C1 segment of cervical spinal cord (tissue), 14 donors: ENCODE measurements at regions not wholly inside any gene's neighbourhood (a gene's known extent, or its start where the extent isn't known, plus 50 kb on each side); places are given as distances from the start of the nearest gene placed in this dataset.
"Not testable (repeated sequence)": the region's sequence is repeated elsewhere in the genome, so short reads cannot be mapped to it uniquely, and the experiment has no call there.

ENCODE experiments used
- DNase-seq, 14 donors: peaks; one replicate each; lab custom pipeline; 2025; lab: John Stamatoyannopoulos, UW

DNA sequence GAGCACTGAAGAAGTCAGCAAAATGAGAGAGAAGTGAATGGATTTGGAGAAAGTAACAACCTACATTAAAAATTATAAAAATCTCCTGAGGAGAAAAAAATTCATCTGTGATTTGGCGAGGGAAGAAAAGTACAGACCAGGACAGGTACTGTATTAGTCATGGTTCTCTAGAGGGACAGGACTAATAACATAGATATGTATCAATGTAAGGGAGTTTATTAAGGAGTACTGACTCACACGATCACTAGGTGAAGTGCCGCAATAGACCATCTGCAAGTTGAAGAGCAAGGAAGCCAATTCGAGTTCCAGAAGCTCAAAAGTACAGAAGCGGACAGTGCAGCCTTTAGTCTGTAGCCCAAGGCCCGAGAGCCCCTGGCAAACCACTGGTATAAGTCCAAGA lies 1004.4 kb upstream of the ALCAM start:
- DNase-seq = no peak

DNA sequence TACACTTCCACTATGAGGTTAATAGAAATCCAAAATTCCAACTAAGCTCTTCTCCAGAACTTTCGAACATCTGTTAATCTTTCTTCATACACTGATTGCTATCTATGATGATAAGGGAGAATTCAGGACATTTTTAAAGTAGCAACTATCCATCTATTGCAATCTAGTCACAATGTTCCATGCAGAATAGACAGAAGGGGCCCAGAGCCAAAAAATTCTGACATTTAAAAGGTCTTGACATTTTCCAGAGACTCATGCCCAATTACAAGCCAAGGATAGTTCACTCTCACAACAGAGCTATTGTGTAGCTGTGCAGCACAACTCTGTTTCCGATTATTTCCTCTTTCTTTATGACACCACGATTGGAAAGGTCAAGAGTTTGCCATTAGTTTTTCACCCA lies 999.7 kb upstream of the ALCAM start:
- no peak for DNase-seq

DNA sequence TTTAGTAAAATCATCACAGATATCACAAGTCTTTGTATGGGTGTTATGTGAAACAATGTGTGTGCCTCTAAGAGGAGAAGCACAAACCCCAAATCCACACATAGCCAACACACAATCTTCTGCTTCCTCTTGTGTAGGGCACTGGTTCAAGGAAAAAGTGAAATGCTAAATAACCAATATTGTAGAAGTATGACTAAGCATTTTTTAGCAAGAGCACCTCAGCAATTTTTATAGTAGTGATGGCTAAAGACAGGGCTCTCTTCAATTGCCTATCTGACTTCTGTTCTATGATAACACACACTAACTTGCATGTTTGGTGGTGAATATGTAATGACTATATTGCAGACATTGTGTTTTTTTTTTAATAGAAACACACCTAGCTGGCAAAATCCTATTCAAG lies 997.9 kb upstream of the ALCAM start:
- no peak for DNase-seq

DNA sequence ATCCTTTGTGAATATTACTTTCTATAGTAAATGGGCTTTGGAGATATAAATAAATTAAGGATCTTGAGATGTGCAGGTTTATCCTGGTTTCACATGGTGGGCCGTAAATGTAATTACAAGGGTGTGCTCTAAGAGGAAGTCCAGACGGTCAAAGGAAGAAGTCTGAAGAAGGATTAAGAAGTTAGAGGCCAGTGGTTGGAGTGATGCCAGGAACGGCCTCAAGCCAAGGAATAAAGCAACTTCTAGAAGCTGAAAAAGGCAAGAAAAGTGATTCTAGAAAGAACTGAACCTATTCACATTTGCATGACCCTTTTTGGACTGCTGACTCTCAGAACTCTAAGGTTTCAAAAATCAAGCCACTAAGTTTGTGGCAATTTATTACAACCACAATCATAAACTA lies 981.3 kb upstream of the ALCAM start:
- DNase-seq = peak in 2 of 14 donors; percentile 2 to 18

DNA sequence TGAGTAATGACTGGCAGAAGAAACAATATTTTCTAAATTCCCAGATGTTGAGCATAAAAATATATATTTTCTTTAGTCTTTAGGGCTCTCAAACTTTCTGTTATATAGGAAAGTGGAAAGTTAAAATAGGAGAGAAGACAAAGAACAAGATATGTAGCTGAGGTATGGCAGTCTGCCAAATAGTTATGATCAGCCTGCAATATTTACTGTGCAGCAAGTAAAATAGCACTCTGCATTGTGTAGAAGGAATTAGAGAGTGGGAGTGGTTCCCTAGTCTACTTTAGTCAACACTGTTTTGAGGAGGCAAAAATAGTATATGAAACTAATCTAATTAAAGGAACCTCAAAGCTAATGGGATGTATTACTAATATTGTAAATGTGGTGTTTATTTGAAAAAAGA lies 978.1 kb upstream of the ALCAM start:
- DNase-seq = no peak

DNA sequence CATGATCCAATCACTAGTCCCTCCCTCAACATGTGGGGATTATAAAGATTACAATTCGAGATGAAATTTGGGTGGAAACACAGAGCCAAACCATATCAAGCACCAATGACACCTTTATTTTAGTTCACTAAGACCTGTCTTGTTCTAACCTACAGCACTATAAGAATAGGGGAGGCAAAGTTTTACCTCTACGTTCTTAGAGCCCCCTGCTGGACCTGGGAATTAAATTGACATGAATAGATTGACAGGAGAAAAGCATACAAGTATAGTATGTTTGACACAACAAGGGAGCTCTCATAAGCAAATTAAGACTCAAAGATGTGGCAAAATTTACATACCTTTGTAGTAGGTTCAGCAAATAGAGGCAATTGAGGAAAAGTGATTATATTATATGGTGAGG lies 974.4 kb upstream of the ALCAM start:
- DNase-seq = no peak

DNA sequence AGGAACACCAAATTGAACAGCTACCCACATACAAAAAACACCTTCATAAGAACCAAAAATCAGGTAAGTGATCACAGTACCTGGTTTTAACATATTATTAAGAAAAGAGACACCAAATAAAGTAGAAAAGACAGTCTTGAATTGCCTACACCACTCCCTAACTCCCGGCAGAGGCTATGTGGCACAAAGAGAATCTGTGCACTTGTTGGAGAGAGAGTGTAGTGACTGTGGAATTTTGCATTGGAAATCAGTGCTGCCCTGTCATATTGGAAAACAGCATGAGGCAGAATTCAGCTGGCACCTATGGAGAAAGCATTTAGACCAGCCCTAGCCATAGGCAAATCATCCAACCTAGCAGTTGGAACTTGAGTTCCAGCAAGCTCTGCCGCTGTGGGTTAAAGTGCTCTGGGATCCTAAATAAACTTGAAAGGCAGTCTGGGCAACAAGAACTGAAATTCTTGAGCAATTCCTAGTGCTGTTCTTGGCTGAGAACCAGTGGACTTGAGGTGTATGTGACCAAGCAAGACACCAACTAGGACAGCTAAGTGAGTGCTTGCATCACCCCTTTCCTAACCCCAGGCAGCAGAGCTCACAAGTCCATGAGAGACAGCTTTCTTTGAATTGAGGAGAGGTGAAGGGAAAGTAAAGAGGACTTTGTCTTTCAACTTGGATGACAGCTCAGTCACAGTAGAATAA lies 969.6 kb upstream of the ALCAM start:
- peak in 2 of 14 donors; percentile 2 to 6 for DNase-seq

DNA sequence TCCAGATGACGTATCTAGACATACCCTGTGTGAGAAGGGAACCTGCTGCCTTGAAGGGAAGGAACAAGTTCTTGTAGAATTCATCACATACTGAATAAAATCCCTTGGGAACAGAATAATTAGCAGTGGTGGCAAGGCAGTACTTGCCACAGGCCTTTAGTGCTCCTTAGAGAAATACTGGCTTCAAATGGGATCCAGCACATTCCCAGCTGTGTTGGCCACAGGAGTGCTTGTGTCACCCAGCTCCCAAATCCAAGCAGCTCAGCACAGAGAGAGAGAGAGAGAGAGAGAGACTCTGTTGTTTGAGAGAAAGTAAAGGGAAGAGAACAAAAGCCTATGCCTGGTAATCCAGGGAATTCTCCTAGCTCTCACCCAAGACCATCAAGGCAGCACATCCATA lies 969.0 kb upstream of the ALCAM start:
- no peak for DNase-seq

DNA sequence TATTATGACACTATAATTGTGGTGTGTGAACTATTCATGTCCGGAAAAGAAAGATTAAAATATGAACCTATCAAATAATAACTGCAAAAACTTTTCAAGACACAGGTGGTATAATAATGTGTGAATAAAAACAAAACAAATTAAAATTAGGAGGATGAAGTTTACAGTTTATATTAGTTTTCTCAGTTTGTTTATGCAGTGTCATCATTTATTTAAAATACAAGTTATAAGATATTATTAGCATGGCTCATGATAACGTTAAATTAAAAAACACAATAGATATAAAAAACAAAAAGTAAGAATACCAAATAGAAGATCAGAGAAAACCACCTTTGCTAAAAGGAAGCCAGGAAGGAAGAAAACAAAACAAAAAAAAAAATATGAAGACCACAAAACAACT lies 963.8 kb upstream of the ALCAM start:
- DNase-seq = no peak

DNA sequence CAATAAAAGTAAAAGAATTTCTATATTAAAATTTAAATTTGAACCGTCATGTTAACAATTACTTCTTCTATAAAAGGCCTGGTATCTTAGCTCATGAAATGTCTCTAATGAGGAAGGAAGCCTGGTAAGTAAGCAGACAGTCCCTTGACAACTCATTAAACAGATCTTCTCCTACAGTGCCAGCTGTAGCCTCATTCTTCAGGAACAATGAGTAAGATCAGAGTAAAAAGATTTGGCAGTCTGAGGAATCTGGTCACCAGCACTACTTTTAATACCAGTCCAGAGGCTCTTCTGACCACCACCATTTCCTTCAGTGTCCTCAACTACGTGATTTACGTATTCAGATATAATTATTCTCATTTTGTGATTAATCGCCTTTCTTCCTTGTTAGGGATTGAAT lies 955.0 kb upstream of the ALCAM start:
- no peak for DNase-seq

DNA sequence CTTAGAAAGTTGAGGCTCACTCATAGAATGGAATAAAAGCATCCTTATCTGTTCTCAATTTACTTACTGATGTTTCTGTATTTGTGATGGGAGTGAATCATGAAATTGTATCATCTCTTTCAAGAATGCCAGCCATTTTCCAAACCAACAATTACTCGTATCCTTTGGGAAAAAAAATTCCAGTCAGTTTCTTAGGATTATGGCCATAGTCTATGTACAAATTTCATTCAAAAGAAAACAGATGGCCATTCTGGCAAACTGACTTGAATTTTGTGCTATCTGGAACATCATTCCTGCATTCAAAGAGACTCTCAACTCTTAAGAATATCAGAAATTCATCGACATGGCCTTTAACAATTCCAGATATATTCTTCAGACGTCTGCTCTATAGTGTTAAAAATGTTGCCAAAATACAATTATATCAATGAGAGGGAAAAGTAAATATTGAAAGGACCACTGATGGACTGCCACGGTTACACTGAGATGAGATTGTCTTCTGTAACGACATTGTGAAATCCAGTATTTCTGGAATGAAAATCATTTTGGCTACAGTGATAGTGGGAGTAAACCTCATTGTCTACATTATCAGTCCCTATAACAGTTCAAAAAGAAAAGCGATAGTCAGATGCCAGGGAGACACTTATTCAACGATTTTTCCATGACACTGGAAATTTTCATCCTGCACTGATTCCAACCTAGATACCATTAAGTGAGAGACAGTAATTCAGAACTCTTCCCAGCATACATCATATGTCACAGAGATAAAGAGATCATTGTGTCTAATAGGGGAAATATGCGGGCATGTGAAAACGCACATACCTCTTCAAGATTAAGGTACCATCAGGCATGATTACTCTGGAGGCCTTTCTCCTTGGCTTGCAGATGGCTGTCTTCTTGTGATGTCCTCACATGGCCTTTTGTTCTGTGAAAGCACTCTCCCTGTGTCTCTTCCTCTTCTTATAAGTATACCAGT lies 953.8 kb upstream of the ALCAM start:
- DNase-seq = no peak

DNA sequence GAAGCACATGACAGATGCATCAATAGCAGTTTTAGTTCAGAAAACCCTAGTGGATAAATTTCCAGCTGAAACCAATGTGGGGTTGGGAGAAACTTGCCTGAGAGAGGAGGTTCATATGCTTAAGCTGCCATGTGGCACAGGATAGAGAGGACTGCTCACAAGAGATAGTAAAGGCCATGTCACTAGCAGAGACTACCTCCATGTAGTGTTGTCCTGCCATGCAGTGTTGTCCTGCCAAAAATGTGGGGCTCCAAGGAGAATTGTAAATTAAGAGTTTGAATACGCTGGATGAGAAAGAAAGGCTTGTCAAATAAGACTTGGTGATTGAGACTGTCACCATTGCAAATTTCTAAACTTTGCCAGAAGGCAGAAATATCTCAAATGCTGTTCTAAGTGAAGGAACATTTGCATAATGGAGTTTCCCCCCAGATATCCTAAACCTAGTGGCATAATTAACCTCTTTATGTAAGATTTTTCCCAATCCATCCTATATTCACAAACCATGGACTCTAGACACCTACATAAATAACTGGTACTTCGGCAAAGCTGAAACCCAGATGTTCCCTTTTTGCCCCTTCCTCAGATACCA lies 938.3 kb upstream of the ALCAM start:
- DNase-seq = no peak

DNA sequence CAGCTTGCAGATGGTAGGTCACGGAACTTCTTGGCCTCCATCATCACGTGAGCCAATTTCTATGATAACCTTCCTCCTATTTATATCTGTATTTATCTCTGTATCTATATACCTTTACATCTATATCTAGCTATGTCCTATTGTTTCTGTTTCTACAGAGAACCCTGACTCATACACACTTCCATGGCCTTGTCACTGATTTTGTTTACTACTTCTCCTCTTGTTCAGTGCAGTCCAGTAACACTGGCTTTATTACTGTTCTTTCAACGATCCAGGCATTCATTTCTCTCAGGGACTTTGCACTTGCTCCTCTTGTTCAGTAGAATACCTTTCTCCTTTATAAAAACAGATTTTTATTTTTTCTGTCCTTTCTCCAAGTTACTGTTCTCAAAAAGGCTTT lies 937.0 kb upstream of the ALCAM start:
- DNase-seq = no peak

DNA sequence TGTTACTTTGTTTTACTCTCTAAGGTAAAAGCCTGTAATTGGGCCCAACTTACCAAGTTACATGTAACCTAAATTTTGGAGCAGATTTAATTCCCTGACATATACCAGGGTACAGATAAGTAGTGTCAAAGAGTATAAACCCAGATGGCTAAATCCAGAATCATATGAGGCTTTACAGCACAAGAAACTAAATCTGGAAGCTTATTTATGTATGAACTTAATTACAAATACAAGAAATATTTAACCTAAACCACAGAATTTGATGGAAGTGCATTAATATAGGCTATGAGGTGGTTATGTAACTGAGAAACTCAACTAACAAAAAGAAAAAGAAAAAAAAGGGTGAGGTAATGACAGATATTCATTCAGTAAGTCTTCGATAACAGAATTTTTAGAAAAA lies 930.2 kb upstream of the ALCAM start:
- DNase-seq = no peak

DNA sequence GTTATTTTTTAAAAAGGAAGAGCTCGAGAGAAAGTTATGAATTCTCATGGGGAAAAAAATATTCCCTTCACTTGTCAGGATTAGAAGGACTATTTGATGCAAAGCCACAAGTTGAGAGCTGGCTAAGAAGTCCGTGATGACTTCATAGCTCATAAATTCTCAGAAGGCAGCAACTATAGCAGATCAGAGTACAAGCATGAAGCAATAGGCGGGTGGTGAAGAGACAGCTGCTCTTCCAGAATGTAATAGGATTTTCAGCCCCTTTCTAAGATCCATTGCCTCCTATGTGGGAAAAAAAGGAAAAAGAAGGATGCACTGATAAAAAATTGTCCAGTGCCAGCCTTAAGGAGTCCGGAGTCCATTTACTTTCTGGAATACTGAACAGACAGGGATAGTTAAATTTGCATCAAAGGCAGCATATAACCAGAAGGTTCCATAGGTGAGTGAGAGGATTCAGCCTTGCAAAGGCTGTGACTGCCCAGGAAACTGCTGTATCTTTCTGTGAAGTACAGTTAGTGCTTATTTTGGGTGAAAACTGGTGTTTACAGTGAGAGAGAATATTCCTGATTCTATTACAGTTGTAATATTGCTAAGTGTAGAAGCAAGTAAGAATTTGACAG lies 929.5 kb upstream of the ALCAM start:
- peak in 3 of 14 donors; percentile 9 to 46 (median 33) for DNase-seq

DNA sequence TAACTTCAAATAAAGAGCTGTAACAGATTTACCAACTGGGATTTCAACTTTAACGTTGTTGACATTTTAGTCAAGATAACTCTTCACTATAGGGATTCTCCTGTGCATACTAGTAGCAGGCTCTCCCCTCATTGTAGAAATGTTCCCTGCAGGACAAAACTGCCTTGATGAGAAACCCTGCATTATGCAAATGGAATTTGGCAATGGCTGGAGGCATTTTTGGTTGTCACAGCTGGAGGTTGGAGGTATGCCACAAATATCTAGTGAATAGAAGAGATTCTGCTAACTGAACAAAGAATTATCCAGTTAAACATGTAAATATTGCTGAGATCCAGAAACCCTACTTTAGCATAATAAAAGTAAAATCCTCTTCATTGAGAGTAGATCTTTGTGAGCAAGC lies 928.8 kb upstream of the ALCAM start:
- peak in 4 of 14 donors; percentile 9 to 35 (median 26) for DNase-seq

DNA sequence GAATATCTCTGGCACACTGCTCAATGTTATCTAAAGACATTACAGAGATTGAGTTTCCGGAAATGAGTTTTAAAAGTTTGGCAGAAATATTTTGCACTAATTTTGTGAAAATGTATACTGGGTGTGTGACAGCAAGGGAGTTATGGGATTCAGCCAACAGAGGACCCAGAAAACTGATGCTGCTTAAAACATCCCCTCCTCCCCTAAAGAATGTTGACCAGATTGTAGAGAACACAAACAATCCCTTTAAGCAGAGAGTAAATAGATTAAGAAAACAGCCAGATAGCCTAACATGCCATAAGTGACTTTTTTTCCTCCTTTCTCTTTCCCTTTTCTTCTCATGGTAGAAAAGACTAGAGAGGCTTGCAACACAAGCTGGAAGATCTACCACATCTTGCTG lies 928.0 kb upstream of the ALCAM start:
- DNase-seq = no peak

DNA sequence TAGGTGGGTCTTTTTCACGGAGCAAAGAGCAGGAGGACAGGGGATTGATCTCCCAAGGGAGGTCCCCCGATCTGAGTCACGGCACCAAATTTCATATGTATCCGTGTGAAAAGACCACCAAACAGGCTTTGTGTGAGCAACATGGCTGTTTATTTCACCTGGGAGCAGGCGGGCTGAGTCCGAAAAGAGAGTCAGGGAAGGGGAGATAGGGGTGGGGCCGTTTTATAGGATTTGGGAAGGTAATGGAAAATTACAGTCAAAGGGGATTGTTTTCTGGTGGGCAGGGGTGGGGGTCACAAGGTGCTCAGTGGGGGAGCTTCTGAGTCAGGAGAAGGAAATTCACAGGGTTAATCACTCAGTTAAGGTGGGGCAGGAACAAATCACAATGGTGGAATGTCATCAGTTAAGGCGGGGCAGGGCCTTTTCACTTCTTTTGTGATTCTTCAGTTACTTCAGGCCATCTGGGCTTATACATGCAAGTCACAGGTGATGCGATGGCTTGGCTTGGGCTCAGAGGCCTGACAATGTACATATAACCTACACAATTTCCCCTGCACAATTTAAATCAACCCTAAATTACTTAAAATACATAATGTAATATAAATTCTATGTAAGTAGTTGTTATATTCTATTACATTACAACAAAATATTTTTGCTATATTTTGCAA lies 921.3 kb upstream of the ALCAM start:
- not testable (repeated sequence) for DNase-seq

DNA sequence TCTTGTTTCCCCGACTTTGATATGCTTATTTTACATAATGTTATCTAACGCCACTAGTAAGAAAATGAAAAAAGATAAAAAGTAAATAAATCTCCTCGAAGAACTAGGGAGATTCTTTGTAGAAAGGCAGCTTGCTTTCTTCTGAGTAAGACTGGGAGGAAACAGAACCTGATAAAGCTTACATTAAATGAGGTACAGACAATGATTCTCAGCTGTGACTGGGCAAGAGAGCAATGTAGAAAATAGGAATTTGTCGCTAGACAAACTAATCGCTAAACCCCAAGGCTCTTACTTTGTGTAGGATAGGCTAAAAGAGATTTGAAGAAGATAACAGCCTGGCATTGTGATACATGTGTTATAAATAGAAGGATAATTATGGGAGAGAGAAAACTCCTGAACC lies 919.0 kb upstream of the ALCAM start:
- DNase-seq = no peak

DNA sequence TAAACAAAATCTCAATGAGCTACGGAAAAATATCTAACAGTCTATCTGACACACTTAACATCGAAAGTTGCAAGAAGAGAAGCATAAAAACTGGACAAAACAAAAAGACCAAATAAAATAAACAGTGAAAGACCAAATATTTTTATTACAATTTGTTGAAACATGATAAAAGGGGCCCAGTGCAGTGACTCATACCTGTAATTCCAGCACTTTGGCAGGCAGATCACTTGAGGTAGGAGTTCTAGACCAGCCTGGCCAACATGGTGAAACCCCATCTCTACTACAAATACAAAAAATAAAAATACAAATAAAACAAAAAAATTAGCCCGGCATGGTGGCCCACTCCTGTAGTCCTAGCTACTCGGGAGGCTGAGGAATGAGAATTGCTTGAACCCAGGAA lies 914.0 kb upstream of the ALCAM start:
- no peak for DNase-seq

DNA sequence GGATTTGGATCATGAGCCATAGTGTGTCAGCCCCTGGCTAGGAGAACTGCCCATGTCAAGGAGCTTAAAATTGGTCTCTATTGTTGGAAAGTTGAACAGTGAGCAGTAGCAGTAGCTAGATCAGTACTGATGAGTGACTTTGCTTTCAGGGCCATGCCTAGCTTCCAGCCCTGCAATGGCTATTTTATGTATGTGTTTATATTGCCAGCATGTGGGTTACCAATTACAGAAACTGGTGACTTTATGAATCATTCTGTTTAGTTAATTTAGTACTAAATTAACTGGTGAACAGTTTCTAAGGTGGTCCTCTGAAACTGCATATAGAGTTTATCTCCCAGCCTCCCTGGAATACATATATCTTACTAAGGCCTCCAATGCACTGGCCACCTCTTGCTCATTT lies 908.1 kb upstream of the ALCAM start:
- no peak for DNase-seq
